Keratinocyte (primary cell): ENCODE measurements at regions not wholly inside any gene's neighbourhood (a gene's known extent, or its start where the extent isn't known, plus 50 kb on each side); places are given as distances from the start of the nearest gene placed in this dataset.

Experiments used
- DNase-seq: peaks from one replicate; pipeline ENCODE4 v3.0.0-alpha.2; 2011; ENCODE audit warnings: low read depth, missing footprints, low spot score
- FAIRE-seq: peaks from 2 replicates; lab custom pipeline; 2011; peaks lifted over from hg19 to GRCh38; lab: Jason Lieb, UNC
- H2AFZ ChIP-seq: 2 replicates; pipeline ENCODE4 v1.6.0; 2012; ENCODE audit warnings: low read length, control low read depth, inconsistent platforms; ENCODE audit not compliant: control insufficient read depth
- H3K27ac ChIP-seq: 2 replicates; pipeline ENCODE4 v1.5.1; 2011; ENCODE audit warnings: low read length; ENCODE audit not compliant: control insufficient read depth, insufficient read depth
- H3K27me3 ChIP-seq: 3 replicates; pipeline ENCODE4 v1.6.0; 2011; ENCODE audit warnings: low read length; ENCODE audit not compliant: control insufficient read depth, insufficient read depth; ENCODE audit errors: extremely low read depth
- H3K36me3 ChIP-seq, 2 experiments: 2 replicates in 1 of 2; 3 replicates in 1 of 2; pipeline ENCODE4 v1.5.1; 2011; ENCODE audit warnings: low read length in 2 of 2, mild to moderate bottlenecking in 1 of 2; ENCODE audit not compliant: control insufficient read depth in 2 of 2, insufficient read depth in 2 of 2; ENCODE audit errors: extremely low read depth in 1 of 2
- H3K4me1 ChIP-seq: 3 replicates; pipeline ENCODE4 v1.5.1; 2011; ENCODE audit warnings: low read length; ENCODE audit not compliant: control insufficient read depth, insufficient read depth; ENCODE audit errors: extremely low read depth
- H3K4me2 ChIP-seq: 3 replicates; pipeline ENCODE4 v1.6.0; 2011; ENCODE audit warnings: low read depth, low read length; ENCODE audit not compliant: control insufficient read depth, insufficient read depth; ENCODE audit errors: extremely low read depth
- H3K4me3 ChIP-seq, 3 experiments: fragments of 200-600 bp in 1 of 3; sonication (generic) in 1 of 3; 2 replicates in 2 of 3; 3 replicates in 1 of 3; pipeline ENCODE4 v1.5.1; 2011 to 2016; ENCODE audit warnings: low read length in 3 of 3, mild to moderate bottlenecking in 3 of 3, control low read depth in 2 of 3, inconsistent platforms in 1 of 3, low read depth in 1 of 3, mixed read lengths in 1 of 3, mixed run types in 1 of 3, moderate library complexity in 1 of 3; ENCODE audit not compliant: control insufficient read depth in 2 of 3, insufficient read depth in 2 of 3; ENCODE audit errors: extremely low read depth in 1 of 3
- H3K79me2 ChIP-seq: 2 replicates; pipeline ENCODE4 v1.6.0; 2012; ENCODE audit warnings: low read length; ENCODE audit not compliant: control insufficient read depth, insufficient read depth
- H3K9ac ChIP-seq: 3 replicates; pipeline ENCODE4 v1.6.0; 2011; ENCODE audit warnings: low read length; ENCODE audit not compliant: control insufficient read depth, insufficient read depth; ENCODE audit errors: extremely low read depth
- H3K9me1 ChIP-seq: 3 replicates; pipeline ENCODE4 v1.6.0; 2011; ENCODE audit warnings: low read length; ENCODE audit not compliant: control insufficient read depth, insufficient read depth; ENCODE audit errors: extremely low read depth
- H3K9me3 ChIP-seq: 2 replicates; pipeline ENCODE4 v1.5.1; 2012; ENCODE audit warnings: low read depth, low read length; ENCODE audit not compliant: control insufficient read depth
- H4K20me1 ChIP-seq: 3 replicates; pipeline ENCODE4 v1.6.0; 2011; ENCODE audit warnings: low read length; ENCODE audit not compliant: control insufficient read depth, insufficient read depth; ENCODE audit errors: extremely low read depth
- CTCF ChIP-seq, 3 experiments: IDR thresholded peaks in 1 of 3; conservative IDR thresholded peaks in 1 of 3; optimal IDR thresholded peaks in 1 of 3; 2 replicates in 2 of 3; 3 replicates in 1 of 3; pipeline versions ENCODE3 to v1.5.1; 2011; ENCODE audit warnings: low read length in 3 of 3, mild to moderate bottlenecking in 3 of 3, moderate library complexity in 2 of 3, control low read depth in 1 of 3, inconsistent platforms in 1 of 3; ENCODE audit not compliant: insufficient read depth in 2 of 3; ENCODE audit errors: extremely low read depth in 1 of 3
- EZH2 ChIP-seq: IDR thresholded peaks from one replicate; pipeline ENCODE4 v1.6.1; 2012; ENCODE audit warnings: inconsistent platforms, mild to moderate bottlenecking, low read length, moderate library complexity
- dilution Hi-C: fragments of 300-500 bp; cut with MboI; formaldehyde crosslinking; loops from one replicate; pipeline ENCODE4 v1.7.0; 2020; ENCODE audit warnings: low sequenced_read_pairs; ENCODE audit not compliant: extremely low pct_ligation_motif_present

- no peak overlapping the region for H3K4me3 ChIP-seq
- H3K36me3 ChIP-seq, result no peaks in the 10 kb centered on the region
- no peak overlapping the region for H3K27ac ChIP-seq
- H3K27me3 ChIP-seq, result peaks cover 15% of the 10 kb centered on the region
- dilution Hi-C loops, result no loop called here
- no peaks in the 10 kb centered on the region for H3K4me1 ChIP-seq
- no peaks in the 10 kb centered on the region for H3K9me1 ChIP-seq
- no peak overlapping the region for H3K4me2 ChIP-seq
- H4K20me1 ChIP-seq, result no peaks in the 10 kb centered on the region
- FAIRE-seq (no peak), DNase-seq (no peak)
- H3K79me2 ChIP-seq, result no peaks in the 10 kb centered on the region
- H2AFZ ChIP-seq, result no peak overlapping the region
- H3K9me3 ChIP-seq, result no peaks in the 10 kb centered on the region
- H3K9ac ChIP-seq, result no peak overlapping the region
- no peak for TF ChIP-seq EZH2
- TF ChIP-seq CTCF (optimal IDR thresholded peaks at IDR 0.05 in 1 of 3, IDR thresholded peaks at IDR 0.05 in 1 of 3, conservative IDR thresholded peaks at IDR 0.05 in 1 of 3; ENCODE audit: extremely low read depth in 1 of 3, insufficient read depth in 2 of 3, low read length in 3 of 3), result no peak
Observed at GRCh38 chr2:133854603-133855200, 286.4 kb upstream of the NCKAP5 start.

- H3K9me1 ChIP-seq, result no peaks in the 10 kb centered on the region
- H3K27ac ChIP-seq, result no peak overlapping the region
- no peaks in the 10 kb centered on the region for H3K9me3 ChIP-seq
- H3K9ac ChIP-seq, result no peak overlapping the region
- no peak for FAIRE-seq
- no peak overlapping the region for H3K4me2 ChIP-seq
- DNase-seq, result no peak
- no peak overlapping the region for H3K4me3 ChIP-seq
- H3K79me2 ChIP-seq, result no peaks in the 10 kb centered on the region
- H3K27me3 ChIP-seq, result peaks cover 15% of the 10 kb centered on the region
- no peak overlapping the region for H2AFZ ChIP-seq
- dilution Hi-C loops, result no loop called here
- TF ChIP-seq EZH2 (no peak), CTCF (optimal IDR thresholded peaks at IDR 0.05 in 1 of 3, IDR thresholded peaks at IDR 0.05 in 1 of 3, conservative IDR thresholded peaks at IDR 0.05 in 1 of 3; ENCODE audit: extremely low read depth in 1 of 3, insufficient read depth in 2 of 3, low read length in 3 of 3) (no peak)
- H3K36me3 ChIP-seq, result no peaks in the 10 kb centered on the region
- no peaks in the 10 kb centered on the region for H3K4me1 ChIP-seq
- H4K20me1 ChIP-seq, result no peaks in the 10 kb centered on the region
Observed at GRCh38 chr2:133855526-133855925, 287.3 kb upstream of the NCKAP5 start.
